Gastroesophageal sphincter (tissue), 4 donors: ENCODE measurements at regions not wholly inside any gene's neighbourhood (a gene's known extent, or its start where the extent isn't known, plus 50 kb on each side); places are given as distances from the start of the nearest gene placed in this dataset.

Experiments used
- ATAC-seq: fragments of 150-250 bp; one replicate; pipeline ENCODE4 v1.9.1; 2016; ENCODE audit warnings: mild to moderate bottlenecking, moderate library complexity
- H3K27ac ChIP-seq, 4 donors: fragments of 200-600 bp; sonication (generic) in 3 of 4; 1 replicate in 3 of 4; 2 replicates in 1 of 4; pipeline ENCODE4 v1.5.1; 2016 to 2019
- H3K27me3 ChIP-seq: fragments of 200-600 bp; sonication (generic); one replicate; pipeline ENCODE4 v1.5.1; 2019
- H3K36me3 ChIP-seq, 2 donors: fragments of 200-600 bp; sonication (generic); one replicate each; pipeline ENCODE4 v1.5.1; 2019; ENCODE audit warnings: control low read depth in 1 of 2
- H3K4me1 ChIP-seq, 3 donors: fragments of 200-600 bp; sonication (generic); 1 replicate in 2 of 3; 2 replicates in 1 of 3; pipeline ENCODE4 v1.5.1; 2016 to 2019; ENCODE audit warnings: control low read depth in 2 of 3
- H3K4me3 ChIP-seq, 2 donors: fragments of 200-600 bp; sonication (generic); one replicate each; pipeline ENCODE4 v1.5.1; 2019; ENCODE audit warnings: mild to moderate bottlenecking in 1 of 2, moderate library complexity in 1 of 2
- H3K9me3 ChIP-seq, 3 donors: fragments of 200-600 bp; sonication (generic); one replicate each; pipeline ENCODE4 v1.5.1; 2017 to 2019; ENCODE audit warnings: control low read depth in 2 of 3
- CTCF ChIP-seq, 4 experiments: fragments of 200-600 bp in 2 of 4; fragments of 450-650 bp in 2 of 4; sonication (generic) in 1 of 4; IDR thresholded peaks; one replicate each; pipeline ENCODE4 v1.5.1; 2017 to 2019; ENCODE audit warnings: antibody characterized with exemption in 4 of 4, mild to moderate bottlenecking in 2 of 4, moderate library complexity in 2 of 4
- EP300 ChIP-seq: sonication (generic); formaldehyde crosslinking; IDR thresholded peaks from one replicate; pipeline ENCODE4 v1.6.1; 2017; ENCODE audit warnings: antibody characterized with exemption, mild to moderate bottlenecking
- POLR2A ChIP-seq, 2 donors: fragments of 450-650 bp; IDR thresholded peaks; one replicate each; pipeline ENCODE4 v1.6.1; 2017; ENCODE audit warnings: antibody characterized with exemption in 2 of 2, mild to moderate bottlenecking in 2 of 2, moderate library complexity in 1 of 2
- POLR2AphosphoS5 ChIP-seq: sonication (generic); formaldehyde crosslinking; IDR thresholded peaks from one replicate; pipeline ENCODE4 v1.6.1; 2017; ENCODE audit warnings: antibody characterized with exemption
- WGBS, 2 donors: methylation state at CpG; one replicate each; pipeline ENCODE4 v1.1.5; 2018; ENCODE audit warnings: low coverage in 1 of 2; 5-methylcytosine and 5-hydroxymethylcytosine counted together

- WGBS, 2 donors = 66 to 77% methylated on average over 4 of the region's 4 CpGs
- no peak for ATAC-seq
Measured at GRCh38 chr4:138310498-138310897, 68.3 kb upstream of the SLC7A11 start.

DNA sequence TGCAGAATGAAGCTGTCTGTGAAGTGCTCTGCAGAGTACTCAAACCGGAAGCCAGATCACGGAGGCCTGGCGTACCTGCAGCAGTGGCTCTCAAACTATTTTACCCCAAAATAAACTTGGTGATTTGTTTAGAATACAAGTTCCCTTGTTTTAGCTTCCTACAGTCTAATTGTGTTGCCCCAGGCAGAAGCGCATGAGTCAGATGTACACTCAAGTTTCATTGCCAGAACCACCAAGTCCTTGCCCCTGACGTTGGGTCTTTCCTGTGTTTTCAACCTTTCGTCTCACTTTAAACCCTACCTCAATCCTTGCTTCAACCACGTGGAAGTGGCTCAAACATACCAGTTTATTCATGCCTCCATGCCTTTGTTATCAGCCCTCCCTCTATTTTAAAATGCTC lies 66.2 kb upstream of the SLC7A11 start:
- Histone ChIP-seq H3K9me3 (no peaks in the 10 kb centered on the region), H3K27me3 (no peaks in the 10 kb centered on the region), H3K27ac (no peak overlapping the region), H3K4me1 (no peaks in the 10 kb centered on the region), H3K4me3 (no peak overlapping the region), H3K36me3 (no peaks in the 10 kb centered on the region)
- TF ChIP-seq POLR2AphosphoS5 (no peak), CTCF (IDR thresholded peaks at IDR 0.05) (no peak), EP300 (no peak)
- ATAC-seq = no peak
- 69 to 79% methylated on average over 7 of the region's 7 CpGs for WGBS, 2 donors

More at GRCh38 chr4:138310498-138310897, 68.3 kb upstream of the SLC7A11 start:
- Histone ChIP-seq H3K27ac (no peak overlapping the region), H3K27me3 (no peaks in the 10 kb centered on the region), H3K4me3 (no peak overlapping the region), H3K4me1 (no peaks in the 10 kb centered on the region), H3K9me3 (peaks cover 0 to 6% (median 0%) of the 10 kb centered on the region in 3 donors), H3K36me3 (no peaks in the 10 kb centered on the region)
- no peak for TF ChIP-seq POLR2A (IDR thresholded peaks at IDR 0.05)
- TF ChIP-seq CTCF (IDR thresholded peaks at IDR 0.05) = no peak
- TF ChIP-seq EP300 = no peak
- TF ChIP-seq POLR2AphosphoS5 = no peak

- H3K4me3 ChIP-seq = no peak overlapping the region
- WGBS, 2 donors = 87 to 90% methylated on average over 8 of the region's 8 CpGs
Measured at GRCh38 chr4:138307319-138307718, 65.2 kb upstream of the SLC7A11 start.

GRCh38 chr4:138305050-138305449 lies 62.9 kb upstream of the SLC7A11 start:
- Histone ChIP-seq H3K36me3 (no peaks in the 10 kb centered on the region), H3K9me3 (no peaks in the 10 kb centered on the region), H3K4me3 (no peak overlapping the region), H3K27ac (no peak overlapping the region), H3K4me1 (no peaks in the 10 kb centered on the region), H3K27me3 (no peaks in the 10 kb centered on the region)
- ATAC-seq = no peak
- TF ChIP-seq CTCF (IDR thresholded peaks at IDR 0.05) (no peak), POLR2A (IDR thresholded peaks at IDR 0.05) (no peak), EP300 (no peak), POLR2AphosphoS5 (no peak)
- WGBS, 2 donors = 87 to 100% methylated on average over 1 of the region's 1 CpG

More at GRCh38 chr4:138307319-138307718, 65.2 kb upstream of the SLC7A11 start:
- H3K27me3 ChIP-seq = no peaks in the 10 kb centered on the region
- TF ChIP-seq POLR2A (IDR thresholded peaks at IDR 0.05) (no peak), CTCF (IDR thresholded peaks at IDR 0.05) (no peak), POLR2AphosphoS5 (no peak), EP300 (no peak)
- H3K4me1 ChIP-seq = no peaks in the 10 kb centered on the region
- H3K27ac ChIP-seq = no peak overlapping the region
- no peaks in the 10 kb centered on the region for H3K9me3 ChIP-seq
- no peaks in the 10 kb centered on the region for H3K36me3 ChIP-seq
- no peak for ATAC-seq

DNA sequence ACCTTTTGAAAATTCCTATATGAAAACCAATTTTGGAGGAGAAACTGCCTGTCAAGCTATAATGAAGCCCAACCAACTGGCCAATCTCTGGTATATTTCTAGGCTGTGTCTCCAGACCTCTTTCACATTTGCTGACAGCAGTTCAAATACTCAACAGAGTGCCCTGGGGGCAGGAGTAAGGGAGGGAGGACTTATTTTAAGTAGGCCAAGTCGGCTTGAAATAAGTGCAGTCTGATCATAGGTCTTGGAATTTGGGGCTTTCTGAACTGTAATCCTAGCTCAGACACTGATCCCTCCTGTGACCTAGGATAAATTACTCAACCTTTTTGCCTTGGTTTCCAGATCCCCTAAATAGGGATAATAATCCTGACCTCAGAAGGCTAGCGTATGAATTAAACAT lies 59.4 kb upstream of the SLC7A11 start:
- no peak overlapping the region for H3K27ac ChIP-seq
- H3K36me3 ChIP-seq = no peaks in the 10 kb centered on the region
- no peaks in the 10 kb centered on the region for H3K27me3 ChIP-seq
- H3K4me3 ChIP-seq = no peak overlapping the region
- no peaks in the 10 kb centered on the region for H3K4me1 ChIP-seq
- WGBS, 2 donors = 56 to 80% methylated on average over 1 to 2 of the region's 2 CpGs
- no peak for ATAC-seq
- H3K9me3 ChIP-seq = no peaks in the 10 kb centered on the region
- TF ChIP-seq POLR2A (IDR thresholded peaks at IDR 0.05) = no peak
- no peak for TF ChIP-seq POLR2AphosphoS5
